Astrocyte of the spinal cord (primary cell): ENCODE measurements at regions not wholly inside any gene's neighbourhood (a gene's known extent, or its start where the extent isn't known, plus 50 kb on each side); places are given as distances from the start of the nearest gene placed in this dataset.

Experiments
- DNase-seq: peaks from one replicate; pipeline ENCODE4 v3.0.0; 2011; ENCODE audit warnings: low read depth, low spot score
- H3K4me3 ChIP-seq: 2 replicates; pipeline ENCODE4 v1.5.1; 2011; ENCODE audit warnings: low read depth, mild to moderate bottlenecking, low read length, moderate library complexity
- in situ Hi-C: cut with HindIII; loops from 2 replicates; pipeline ENCODE4 v1.10.0; 2017; ENCODE audit warnings: low sequenced_read_pairs
- TF ChIP-seq, protein P1 (sequence below): IDR thresholded peaks from 2 replicates; pipeline ENCODE4 v1.5.1; 2012; ENCODE audit warnings: low read depth, mild to moderate bottlenecking, low read length, inconsistent platforms

DNA sequence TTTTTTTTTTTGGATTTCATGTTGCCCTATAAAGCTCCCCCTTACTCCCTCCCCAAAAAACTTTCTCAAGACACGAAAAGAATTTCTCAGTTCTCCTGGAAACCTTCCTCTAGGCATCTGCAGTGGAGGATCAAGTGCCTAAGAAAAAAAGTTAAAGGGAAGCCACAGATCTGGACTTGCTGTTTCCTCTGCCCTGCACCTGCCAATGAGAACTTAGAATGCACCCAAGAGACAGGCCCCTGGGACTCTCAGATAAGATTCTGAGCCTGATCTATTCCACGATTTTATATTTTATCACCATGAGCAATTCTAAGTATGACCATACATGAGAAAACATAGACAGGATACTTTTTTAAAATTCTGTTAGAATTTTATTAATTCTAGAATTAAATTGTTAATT lies 728.9 kb downstream of the BCL11B start:
- in situ Hi-C loops: no loop called here
- TF ChIP-seq, protein P1, sequence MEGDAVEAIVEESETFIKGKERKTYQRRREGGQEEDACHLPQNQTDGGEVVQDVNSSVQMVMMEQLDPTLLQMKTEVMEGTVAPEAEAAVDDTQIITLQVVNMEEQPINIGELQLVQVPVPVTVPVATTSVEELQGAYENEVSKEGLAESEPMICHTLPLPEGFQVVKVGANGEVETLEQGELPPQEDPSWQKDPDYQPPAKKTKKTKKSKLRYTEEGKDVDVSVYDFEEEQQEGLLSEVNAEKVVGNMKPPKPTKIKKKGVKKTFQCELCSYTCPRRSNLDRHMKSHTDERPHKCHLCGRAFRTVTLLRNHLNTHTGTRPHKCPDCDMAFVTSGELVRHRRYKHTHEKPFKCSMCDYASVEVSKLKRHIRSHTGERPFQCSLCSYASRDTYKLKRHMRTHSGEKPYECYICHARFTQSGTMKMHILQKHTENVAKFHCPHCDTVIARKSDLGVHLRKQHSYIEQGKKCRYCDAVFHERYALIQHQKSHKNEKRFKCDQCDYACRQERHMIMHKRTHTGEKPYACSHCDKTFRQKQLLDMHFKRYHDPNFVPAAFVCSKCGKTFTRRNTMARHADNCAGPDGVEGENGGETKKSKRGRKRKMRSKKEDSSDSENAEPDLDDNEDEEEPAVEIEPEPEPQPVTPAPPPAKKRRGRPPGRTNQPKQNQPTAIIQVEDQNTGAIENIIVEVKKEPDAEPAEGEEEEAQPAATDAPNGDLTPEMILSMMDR: no peak
- DNase-seq: no peak
- H3K4me3 ChIP-seq: no peak overlapping the region

DNA sequence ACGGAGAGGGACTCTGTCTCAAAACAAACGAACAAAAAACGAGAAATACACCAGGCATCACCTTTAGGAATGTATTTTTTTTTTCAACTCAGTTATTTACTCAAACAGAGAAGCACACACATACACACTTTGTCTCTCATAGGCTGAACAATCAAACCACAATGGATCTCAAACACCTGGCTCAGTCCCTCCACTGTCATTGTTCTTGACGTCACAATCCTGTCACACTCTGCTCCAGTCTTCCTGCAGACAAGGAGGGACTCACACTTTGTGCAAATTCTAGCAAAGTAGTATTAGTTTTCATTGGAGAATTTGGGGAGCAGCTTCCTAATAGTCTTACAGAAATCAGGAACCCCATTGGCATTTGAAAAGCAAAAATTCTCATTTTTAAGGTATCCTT lies 727.8 kb downstream of the BCL11B start:
- in situ Hi-C loops: no loop called here
- no peak for DNase-seq

DNA sequence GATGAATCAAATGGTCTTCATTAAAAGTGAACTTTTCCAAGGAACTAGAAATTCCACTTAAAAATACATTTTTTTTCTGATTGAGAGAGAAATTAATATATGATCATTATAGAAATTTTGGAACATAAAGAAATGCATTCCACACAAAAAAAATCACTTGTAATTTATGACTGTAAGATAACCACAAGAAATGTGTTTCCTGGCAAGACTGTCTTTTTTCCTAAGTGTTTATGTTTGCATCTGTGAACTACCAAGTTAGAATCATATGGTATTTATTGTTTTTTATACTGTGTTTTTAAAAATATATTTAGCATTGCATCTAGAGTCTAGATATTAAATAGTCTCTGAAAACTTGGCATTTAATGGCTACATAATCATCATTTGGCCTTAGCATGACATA lies 726.8 kb downstream of the BCL11B start:
- TF ChIP-seq, protein P1: no peak
- in situ Hi-C loops: no loop called here
- H3K4me3 ChIP-seq: no peak overlapping the region

More for the DNA sequence above, 727.8 kb downstream of the BCL11B start:
- no peak overlapping the region for H3K4me3 ChIP-seq
- TF ChIP-seq, protein P1: no peak

DNA sequence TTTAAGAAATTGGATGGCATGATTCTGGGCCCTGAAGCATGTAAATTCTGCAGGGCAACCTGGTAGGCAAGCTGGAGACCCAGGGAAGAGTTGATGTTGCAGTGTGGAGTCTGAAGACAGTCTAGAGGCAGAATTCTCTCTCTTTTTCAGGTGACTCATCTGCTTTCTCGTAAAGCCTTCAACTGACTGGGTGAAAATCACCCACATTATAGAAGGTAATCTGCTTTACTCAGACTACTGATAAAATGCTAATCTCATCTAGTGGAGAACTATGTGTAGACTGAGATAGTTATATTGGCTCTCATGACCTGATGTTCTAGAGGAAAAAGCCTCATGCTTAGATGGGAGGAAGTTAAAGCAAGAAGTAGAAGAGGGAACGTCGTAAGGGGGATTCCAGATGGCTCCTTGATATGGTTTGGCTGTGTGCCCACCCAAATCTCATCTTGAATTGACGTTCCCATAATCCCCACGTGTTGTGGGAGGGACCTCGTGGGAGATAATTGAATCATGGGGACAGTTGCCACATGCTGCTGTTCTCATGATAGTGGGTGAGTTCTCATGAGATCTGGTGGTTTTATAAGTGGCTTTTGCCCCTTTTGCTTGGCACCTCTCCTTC lies 723.8 kb downstream of the BCL11B start:
- TF ChIP-seq, protein P1: no peak
- no peak for DNase-seq
- in situ Hi-C loops: no loop called here
- H3K4me3 ChIP-seq: no peak overlapping the region

More for the DNA sequence above, 726.8 kb downstream of the BCL11B start:
- no peak for DNase-seq

DNA sequence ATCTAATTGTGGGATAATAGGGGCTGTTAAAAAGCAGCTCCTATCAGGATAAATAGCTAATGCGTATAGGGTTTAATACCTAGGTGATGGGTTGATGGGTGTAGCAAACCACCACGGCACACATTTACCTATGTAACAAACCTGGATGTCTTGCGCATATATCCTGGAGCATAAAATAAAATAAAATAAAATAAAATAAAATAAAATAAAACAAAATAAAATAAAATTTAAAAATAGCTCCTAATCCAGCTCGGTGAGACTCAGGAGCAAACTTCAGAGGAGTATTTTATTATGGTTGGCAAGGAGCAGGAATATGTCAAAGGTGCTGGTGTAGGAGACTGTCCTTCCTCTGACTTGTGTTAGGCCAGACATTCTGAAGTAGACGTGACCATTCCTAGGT lies 721.0 kb downstream of the BCL11B start:
- in situ Hi-C loops: no loop called here
- no peak overlapping the region for H3K4me3 ChIP-seq
- TF ChIP-seq, protein P1: no peak
- DNase-seq: no peak

DNA sequence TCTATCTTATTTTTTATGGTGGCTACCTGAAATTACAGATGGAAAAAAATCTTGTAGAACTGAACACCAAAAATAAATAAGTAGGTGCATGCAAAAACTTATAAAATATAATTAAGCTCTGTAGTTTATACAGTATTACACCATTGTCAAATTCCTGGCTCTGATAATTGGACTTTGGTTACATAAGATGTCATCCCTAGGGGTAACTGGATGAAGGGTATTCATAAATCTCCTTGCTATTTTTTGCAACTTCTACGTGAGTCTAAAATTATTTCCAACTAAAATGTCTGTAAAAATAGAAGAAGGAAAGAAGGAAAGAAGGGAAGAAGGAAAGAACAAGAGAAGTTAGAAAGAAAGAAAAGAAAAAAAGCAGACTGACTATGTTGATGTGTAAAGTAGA lies 716.6 kb downstream of the BCL11B start:
- in situ Hi-C loops: no loop called here
- TF ChIP-seq, protein P1: no peak
- DNase-seq: no peak
- H3K4me3 ChIP-seq: no peak overlapping the region
